ENCODE measurements at regions not wholly inside any gene's neighbourhood (a gene's known extent, or its start where the extent isn't known, plus 50 kb on each side); places are given as distances from the start of the nearest gene placed in this dataset.

DNA sequence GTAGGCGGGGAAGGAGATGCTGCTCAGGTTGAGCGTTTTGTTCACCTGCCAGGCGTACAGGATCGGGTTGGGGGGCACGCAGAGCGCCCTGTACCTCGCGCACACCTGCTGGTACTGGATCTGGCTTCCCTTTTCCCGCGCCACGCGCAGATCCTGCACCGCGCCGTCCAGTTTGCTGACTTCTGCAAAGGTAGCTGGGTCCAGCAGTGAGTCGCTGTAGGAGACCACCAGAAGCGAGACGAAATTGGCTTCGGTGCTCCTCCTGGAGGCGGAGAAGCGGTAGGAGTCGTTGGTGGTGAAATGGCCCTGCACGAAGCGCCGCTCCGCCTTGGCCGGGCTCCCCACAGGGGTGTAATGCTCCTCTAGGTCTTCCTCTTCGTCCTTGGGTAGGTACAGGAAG lies 90.7 kb upstream of the RAB18 start:
- no peaks in the 10 kb centered on the region for H3K4me1 ChIP-seq (ENCODE audit: control insufficient read depth, insufficient read depth, low read length)
- no peak overlapping the region for H3K9ac ChIP-seq (ENCODE audit: extremely low read depth, low read length, poor library complexity, severe bottlenecking)
- Mint-ChIP-seq H3K4me3 (no peak overlapping the region), H3K4me1 (peaks cover 2% of the 10 kb centered on the region), H3K27me3 (ENCODE audit: insufficient read depth) (peaks cover 5% of the 10 kb centered on the region), H3K36me3 (ENCODE audit: low read depth) (no peaks in the 10 kb centered on the region), H3K9me3 (peaks cover 12% of the 10 kb centered on the region), H3K27ac (no peak overlapping the region)
- DNase-seq: no peak
- H3K27ac ChIP-seq (ENCODE audit: low read depth, low read length): no peak overlapping the region
- no peaks in the 10 kb centered on the region for H3K36me3 ChIP-seq (ENCODE audit: control insufficient read depth, insufficient read depth, low read length)
- peaks cover 12% of the 10 kb centered on the region for H3K9me3 ChIP-seq (ENCODE audit: control insufficient read depth, low read length)
- WGBS, 2 experiments (ENCODE audit: insufficient coverage in 1 of 2, insufficient read length in 1 of 2): 94 to 98% methylated on average over 9 to 28 of the region's 28 CpGs
- no peak overlapping the region for H3K4me3 ChIP-seq (ENCODE audit: low read length)
- TF ChIP-seq, protein P1, sequence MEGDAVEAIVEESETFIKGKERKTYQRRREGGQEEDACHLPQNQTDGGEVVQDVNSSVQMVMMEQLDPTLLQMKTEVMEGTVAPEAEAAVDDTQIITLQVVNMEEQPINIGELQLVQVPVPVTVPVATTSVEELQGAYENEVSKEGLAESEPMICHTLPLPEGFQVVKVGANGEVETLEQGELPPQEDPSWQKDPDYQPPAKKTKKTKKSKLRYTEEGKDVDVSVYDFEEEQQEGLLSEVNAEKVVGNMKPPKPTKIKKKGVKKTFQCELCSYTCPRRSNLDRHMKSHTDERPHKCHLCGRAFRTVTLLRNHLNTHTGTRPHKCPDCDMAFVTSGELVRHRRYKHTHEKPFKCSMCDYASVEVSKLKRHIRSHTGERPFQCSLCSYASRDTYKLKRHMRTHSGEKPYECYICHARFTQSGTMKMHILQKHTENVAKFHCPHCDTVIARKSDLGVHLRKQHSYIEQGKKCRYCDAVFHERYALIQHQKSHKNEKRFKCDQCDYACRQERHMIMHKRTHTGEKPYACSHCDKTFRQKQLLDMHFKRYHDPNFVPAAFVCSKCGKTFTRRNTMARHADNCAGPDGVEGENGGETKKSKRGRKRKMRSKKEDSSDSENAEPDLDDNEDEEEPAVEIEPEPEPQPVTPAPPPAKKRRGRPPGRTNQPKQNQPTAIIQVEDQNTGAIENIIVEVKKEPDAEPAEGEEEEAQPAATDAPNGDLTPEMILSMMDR (conservative IDR thresholded peaks at IDR 0.05): no peak
- H3K27me3 ChIP-seq (ENCODE audit: control insufficient read depth, insufficient read depth, low read length, poor library complexity, severe bottlenecking): no peaks in the 10 kb centered on the region

DNA sequence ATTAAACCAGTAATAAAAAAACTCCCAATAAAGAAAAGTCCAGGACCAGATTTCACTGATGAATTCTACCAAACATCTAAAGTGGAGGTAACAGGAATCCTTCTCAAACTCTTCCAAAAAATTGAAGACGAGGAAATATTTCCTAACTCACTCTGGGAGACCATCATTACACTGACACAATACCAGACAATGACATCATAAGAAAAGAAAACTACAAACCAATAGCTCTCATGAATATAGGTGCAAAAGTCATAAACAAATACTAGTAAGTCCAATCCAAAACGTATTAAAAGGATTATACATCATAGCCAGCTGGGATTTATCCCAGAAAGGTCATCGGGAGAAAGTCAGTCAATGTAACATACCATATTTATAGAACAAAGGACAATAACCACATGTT lies 94.0 kb upstream of the RAB18 start:
- Mint-ChIP-seq H3K4me3 (no peak overlapping the region), H3K4me1 (no peaks in the 10 kb centered on the region), H3K36me3 (ENCODE audit: low read depth) (no peaks in the 10 kb centered on the region), H3K27me3 (ENCODE audit: insufficient read depth) (peaks cover 5% of the 10 kb centered on the region), H3K9me3 (no peaks in the 10 kb centered on the region), H3K27ac (no peak overlapping the region)
- no peak for DNase-seq
- Histone ChIP-seq H3K9me3 (ENCODE audit: control insufficient read depth, low read length) (no peaks in the 10 kb centered on the region), H3K36me3 (ENCODE audit: control insufficient read depth, insufficient read depth, low read length) (no peaks in the 10 kb centered on the region), H3K4me1 (ENCODE audit: control insufficient read depth, insufficient read depth, low read length) (no peaks in the 10 kb centered on the region), H3K9ac (ENCODE audit: extremely low read depth, low read length, poor library complexity, severe bottlenecking) (no peak overlapping the region), H3K27ac (ENCODE audit: low read depth, low read length) (no peak overlapping the region), H3K27me3 (ENCODE audit: control insufficient read depth, insufficient read depth, low read length, poor library complexity, severe bottlenecking) (no peaks in the 10 kb centered on the region), H3K4me3 (ENCODE audit: low read length) (no peak overlapping the region)
- TF ChIP-seq, protein P1 (conservative IDR thresholded peaks at IDR 0.05): no peak
- 69 to 78% methylated on average over 3 of the region's 3 CpGs for WGBS, 2 experiments (ENCODE audit: insufficient coverage in 1 of 2, insufficient read length in 1 of 2)

DNA sequence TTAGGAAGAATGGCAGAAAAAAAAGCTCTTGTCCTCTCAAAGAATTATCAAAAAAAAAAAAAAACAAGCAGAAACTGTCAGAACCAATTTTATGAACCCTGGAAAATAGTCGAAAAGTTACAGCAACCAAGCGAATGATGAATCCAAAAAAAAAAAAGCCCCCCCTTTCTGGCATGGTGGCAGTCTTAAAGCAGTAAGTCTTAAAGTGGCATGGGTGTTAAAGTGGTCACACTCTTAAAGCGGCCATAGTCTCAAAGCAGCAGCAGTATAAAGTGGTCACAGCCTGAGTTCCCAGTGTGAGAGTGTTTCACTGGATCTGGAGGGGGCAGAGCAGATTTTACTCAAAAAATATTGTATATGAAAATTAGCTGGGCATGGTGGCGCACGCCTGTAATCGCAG lies 96.8 kb upstream of the RAB18 start:
- WGBS, 2 experiments (ENCODE audit: insufficient coverage in 1 of 2, insufficient read length in 1 of 2): 93 to 97% methylated on average over 3 to 6 of the region's 6 CpGs
- no peaks in the 10 kb centered on the region for H3K36me3 Mint-ChIP-seq (ENCODE audit: low read depth)
- Histone ChIP-seq H3K27me3 (ENCODE audit: control insufficient read depth, insufficient read depth, low read length, poor library complexity, severe bottlenecking) (no peaks in the 10 kb centered on the region), H3K4me1 (ENCODE audit: control insufficient read depth, insufficient read depth, low read length) (no peaks in the 10 kb centered on the region), H3K36me3 (ENCODE audit: control insufficient read depth, insufficient read depth, low read length) (no peaks in the 10 kb centered on the region), H3K4me3 (ENCODE audit: low read length) (no peak overlapping the region), H3K27ac (ENCODE audit: low read depth, low read length) (no peak overlapping the region), H3K9me3 (ENCODE audit: control insufficient read depth, low read length) (no peaks in the 10 kb centered on the region), H3K9ac (ENCODE audit: extremely low read depth, low read length, poor library complexity, severe bottlenecking) (no peak overlapping the region)
- H3K4me1 Mint-ChIP-seq: no peaks in the 10 kb centered on the region
- no peak for DNase-seq
- H3K27me3 Mint-ChIP-seq (ENCODE audit: insufficient read depth): no peaks in the 10 kb centered on the region
- no peak overlapping the region for H3K4me3 Mint-ChIP-seq
- no peaks in the 10 kb centered on the region for H3K9me3 Mint-ChIP-seq
- TF ChIP-seq, protein P1 (conservative IDR thresholded peaks at IDR 0.05): no peak
- H3K27ac Mint-ChIP-seq: no peak overlapping the region

Measured in endodermal cell (in vitro differentiated cells).